Fibroblast of villous mesenchyme (primary cell): ENCODE measurements at regions not wholly inside any gene's neighbourhood (a gene's known extent, or its start where the extent isn't known, plus 50 kb on each side); places are given as distances from the start of the nearest gene placed in this dataset.

Experiments used
- DNase-seq: peaks from one replicate; pipeline ENCODE4 v3.0.0-alpha.2; 2010; ENCODE audit warnings: low read depth
- H3K4me3 ChIP-seq: 2 replicates; pipeline ENCODE4 v1.5.1; 2011; ENCODE audit warnings: low read depth, mild to moderate bottlenecking, low read length
- TF ChIP-seq, protein P1 (sequence below): IDR thresholded peaks from 2 replicates; pipeline ENCODE4 v1.5.1; 2012; ENCODE audit warnings: low read depth, mild to moderate bottlenecking, low read length; ENCODE audit not compliant: insufficient read depth

DNA sequence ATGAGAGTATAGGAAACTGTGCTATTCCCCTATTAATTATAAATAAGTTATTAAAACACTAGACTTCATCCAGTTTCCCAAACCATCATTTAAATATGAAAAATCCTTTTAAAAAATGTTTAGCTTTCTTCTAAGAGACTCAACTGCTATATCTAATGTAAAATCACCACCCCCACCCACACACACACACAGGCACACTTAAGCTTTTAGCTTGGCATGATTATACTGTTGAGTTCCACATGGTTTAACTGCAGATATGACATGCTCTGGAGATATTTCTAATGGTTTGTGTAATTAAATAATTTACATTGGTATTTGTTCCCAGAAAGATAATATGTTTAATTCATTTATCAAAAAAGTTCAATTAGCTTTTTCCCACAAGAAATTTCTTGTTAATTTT is 1700.1 kb upstream of the SLC10A2 start:
- H3K4me3 ChIP-seq = no peak overlapping the region
- TF ChIP-seq, protein P1, sequence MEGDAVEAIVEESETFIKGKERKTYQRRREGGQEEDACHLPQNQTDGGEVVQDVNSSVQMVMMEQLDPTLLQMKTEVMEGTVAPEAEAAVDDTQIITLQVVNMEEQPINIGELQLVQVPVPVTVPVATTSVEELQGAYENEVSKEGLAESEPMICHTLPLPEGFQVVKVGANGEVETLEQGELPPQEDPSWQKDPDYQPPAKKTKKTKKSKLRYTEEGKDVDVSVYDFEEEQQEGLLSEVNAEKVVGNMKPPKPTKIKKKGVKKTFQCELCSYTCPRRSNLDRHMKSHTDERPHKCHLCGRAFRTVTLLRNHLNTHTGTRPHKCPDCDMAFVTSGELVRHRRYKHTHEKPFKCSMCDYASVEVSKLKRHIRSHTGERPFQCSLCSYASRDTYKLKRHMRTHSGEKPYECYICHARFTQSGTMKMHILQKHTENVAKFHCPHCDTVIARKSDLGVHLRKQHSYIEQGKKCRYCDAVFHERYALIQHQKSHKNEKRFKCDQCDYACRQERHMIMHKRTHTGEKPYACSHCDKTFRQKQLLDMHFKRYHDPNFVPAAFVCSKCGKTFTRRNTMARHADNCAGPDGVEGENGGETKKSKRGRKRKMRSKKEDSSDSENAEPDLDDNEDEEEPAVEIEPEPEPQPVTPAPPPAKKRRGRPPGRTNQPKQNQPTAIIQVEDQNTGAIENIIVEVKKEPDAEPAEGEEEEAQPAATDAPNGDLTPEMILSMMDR = no peak
- DNase-seq = no peak

GRCh38 chr13:104764600-104764999 is 1698.4 kb upstream of the SLC10A2 start:
- no peak overlapping the region for H3K4me3 ChIP-seq
- no peak for DNase-seq
- TF ChIP-seq, protein P1 = no peak

- no peak overlapping the region for H3K4me3 ChIP-seq
- TF ChIP-seq, protein P1 = no peak
- no peak for DNase-seq
Measured at GRCh38 chr13:104759069-104759468, 1692.9 kb upstream of the SLC10A2 start.

- TF ChIP-seq, protein P1 = no peak
- DNase-seq = no peak
- H3K4me3 ChIP-seq = no peak overlapping the region
Measured at GRCh38 chr13:104757712-104758111, 1691.5 kb upstream of the SLC10A2 start.

DNA sequence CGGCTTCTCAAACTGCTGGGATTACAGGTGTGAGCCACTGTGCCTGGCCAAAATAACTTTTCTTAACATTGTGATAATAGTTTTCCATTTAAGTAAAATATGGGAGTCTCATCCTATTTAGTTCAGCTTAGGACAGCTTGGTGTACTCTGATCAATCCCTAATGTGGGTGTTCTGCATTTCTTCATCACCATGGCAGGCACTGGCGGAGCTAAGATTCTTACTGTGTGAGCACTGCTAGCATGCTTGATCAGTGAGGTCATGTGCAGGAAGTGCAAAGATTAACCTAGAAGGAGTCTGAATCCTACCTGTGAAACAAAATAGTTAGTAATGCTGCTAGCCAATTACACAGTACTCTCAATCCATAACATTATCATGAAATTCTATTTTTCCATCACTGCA is 1684.2 kb upstream of the SLC10A2 start:
- H3K4me3 ChIP-seq = no peak overlapping the region
- TF ChIP-seq, protein P1 = no peak
- no peak for DNase-seq

- DNase-seq = no peak
- TF ChIP-seq, protein P1 = no peak
- H3K4me3 ChIP-seq = no peak overlapping the region
Measured at GRCh38 chr13:104740641-104741222, 1674.5 kb upstream of the SLC10A2 start.

- DNase-seq = peak; percentile 30
- TF ChIP-seq, protein P1 = no peak
Measured at GRCh38 chr13:104737713-104738112, 1671.5 kb upstream of the SLC10A2 start.

More at GRCh38 chr13:104737713-104738112, 1671.5 kb upstream of the SLC10A2 start:
- no peak overlapping the region for H3K4me3 ChIP-seq
